ENCODE measurements at regions not wholly inside any gene's neighbourhood (a gene's known extent, or its start where the extent isn't known, plus 50 kb on each side); places are given as distances from the start of the nearest gene placed in this dataset.

GRCh38 chr7:69435711-69436110 is 162.6 kb upstream of the AUTS2 start:
- TF ChIP-seq, protein P1, sequence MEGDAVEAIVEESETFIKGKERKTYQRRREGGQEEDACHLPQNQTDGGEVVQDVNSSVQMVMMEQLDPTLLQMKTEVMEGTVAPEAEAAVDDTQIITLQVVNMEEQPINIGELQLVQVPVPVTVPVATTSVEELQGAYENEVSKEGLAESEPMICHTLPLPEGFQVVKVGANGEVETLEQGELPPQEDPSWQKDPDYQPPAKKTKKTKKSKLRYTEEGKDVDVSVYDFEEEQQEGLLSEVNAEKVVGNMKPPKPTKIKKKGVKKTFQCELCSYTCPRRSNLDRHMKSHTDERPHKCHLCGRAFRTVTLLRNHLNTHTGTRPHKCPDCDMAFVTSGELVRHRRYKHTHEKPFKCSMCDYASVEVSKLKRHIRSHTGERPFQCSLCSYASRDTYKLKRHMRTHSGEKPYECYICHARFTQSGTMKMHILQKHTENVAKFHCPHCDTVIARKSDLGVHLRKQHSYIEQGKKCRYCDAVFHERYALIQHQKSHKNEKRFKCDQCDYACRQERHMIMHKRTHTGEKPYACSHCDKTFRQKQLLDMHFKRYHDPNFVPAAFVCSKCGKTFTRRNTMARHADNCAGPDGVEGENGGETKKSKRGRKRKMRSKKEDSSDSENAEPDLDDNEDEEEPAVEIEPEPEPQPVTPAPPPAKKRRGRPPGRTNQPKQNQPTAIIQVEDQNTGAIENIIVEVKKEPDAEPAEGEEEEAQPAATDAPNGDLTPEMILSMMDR (IDR thresholded peaks at IDR 0.05; ENCODE audit: insufficient read depth, low read depth, low read length), result no peak
- no peak for TF ChIP-seq EZH2 (IDR thresholded peaks at IDR 0.05; ENCODE audit: insufficient read depth, low read length)

Data from astrocyte (in vitro differentiated cells and primary cell).